Nephron progenitor cell (in vitro differentiated cells): ENCODE measurements at regions not wholly inside any gene's neighbourhood (a gene's known extent, or its start where the extent isn't known, plus 50 kb on each side); places are given as distances from the start of the nearest gene placed in this dataset.

Source experiments
- DNase-seq: peaks from one replicate; pipeline ENCODE4 v3.0.0; 2021
- H3K27ac Mint-ChIP-seq: 2 replicates; pipeline ENCODE4 v1.8.0; 2021; ENCODE audit warnings: mild to moderate bottlenecking, moderate library complexity, mixed read lengths
- H3K27me3 Mint-ChIP-seq: 2 replicates; pipeline ENCODE4 v1.8.0; 2021; ENCODE audit warnings: mild to moderate bottlenecking, low read depth, mixed read lengths; ENCODE audit not compliant: poor library complexity
- H3K36me3 Mint-ChIP-seq: 2 replicates; pipeline ENCODE4 v1.8.0; 2021; ENCODE audit warnings: low read depth, mixed read lengths
- H3K4me1 Mint-ChIP-seq: 2 replicates; pipeline ENCODE4 v1.8.0; 2021; ENCODE audit warnings: mixed read lengths
- H3K4me3 Mint-ChIP-seq: 2 replicates; pipeline ENCODE4 v1.8.0; 2021; ENCODE audit warnings: mild to moderate bottlenecking, moderate library complexity, mixed read lengths
- H3K9me3 Mint-ChIP-seq: 2 replicates; pipeline ENCODE4 v1.8.0; 2021; ENCODE audit warnings: mild to moderate bottlenecking, moderate library complexity, mixed read lengths
- CTCF ChIP-seq: fragments of 200-600 bp; sonication (generic); IDR thresholded peaks from 2 replicates; pipeline ENCODE4 v1.5.0; 2021; ENCODE audit warnings: antibody characterized with exemption

DNA sequence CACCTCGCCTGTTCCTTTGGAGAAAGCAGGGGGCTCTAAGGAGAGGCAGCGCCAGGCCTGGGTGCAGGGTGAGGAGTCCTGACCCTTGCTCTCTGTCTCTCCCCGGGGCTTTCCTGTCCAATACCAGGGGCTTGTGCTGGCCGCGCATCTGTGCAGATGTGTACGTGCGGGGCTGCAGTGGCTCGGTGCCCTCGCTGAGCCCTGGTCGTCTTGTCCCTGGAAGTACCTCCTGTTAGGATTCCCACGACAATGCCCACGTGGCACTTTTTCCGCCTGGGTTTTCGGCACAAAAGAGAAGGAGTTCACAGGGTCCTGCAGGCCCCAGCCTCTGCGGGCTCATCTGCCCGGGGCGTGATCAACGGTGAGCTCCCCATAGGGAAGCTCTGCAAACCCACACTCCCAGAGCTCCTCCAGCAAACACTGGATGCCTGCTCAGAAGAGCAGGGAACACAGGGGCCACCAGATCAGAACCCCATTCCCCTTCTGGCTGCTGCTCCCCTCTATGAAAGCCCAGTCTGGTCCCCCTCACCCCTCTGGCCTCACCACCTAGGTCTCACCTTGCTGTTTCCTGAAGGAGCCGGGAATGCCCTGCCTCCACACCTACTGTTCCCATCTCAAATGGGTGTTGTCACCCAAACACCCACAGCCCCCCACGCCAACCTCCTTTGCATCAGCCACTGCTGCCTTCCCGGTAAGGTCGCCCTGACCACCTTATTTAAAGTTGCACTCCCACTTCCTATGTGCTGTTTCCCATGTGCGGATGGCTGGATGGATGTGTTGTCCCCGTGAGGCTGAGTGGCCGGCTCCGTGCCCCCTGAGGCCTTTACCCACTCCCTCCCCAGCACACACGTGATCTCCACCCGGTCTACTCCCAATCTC lies 62.6 kb upstream of the PRR20G start:
- H3K36me3 Mint-ChIP-seq, result no peaks in the 10 kb centered on the region
- peaks cover 10% of the 10 kb centered on the region for H3K9me3 Mint-ChIP-seq
- H3K4me3 Mint-ChIP-seq, result no peak overlapping the region
- TF ChIP-seq CTCF, result no peak
- DNase-seq, result no peak
- H3K27me3 Mint-ChIP-seq, result peaks cover 37% of the 10 kb centered on the region
- no peak overlapping the region for H3K27ac Mint-ChIP-seq
- H3K4me1 Mint-ChIP-seq, result peaks cover 6% of the 10 kb centered on the region

DNA sequence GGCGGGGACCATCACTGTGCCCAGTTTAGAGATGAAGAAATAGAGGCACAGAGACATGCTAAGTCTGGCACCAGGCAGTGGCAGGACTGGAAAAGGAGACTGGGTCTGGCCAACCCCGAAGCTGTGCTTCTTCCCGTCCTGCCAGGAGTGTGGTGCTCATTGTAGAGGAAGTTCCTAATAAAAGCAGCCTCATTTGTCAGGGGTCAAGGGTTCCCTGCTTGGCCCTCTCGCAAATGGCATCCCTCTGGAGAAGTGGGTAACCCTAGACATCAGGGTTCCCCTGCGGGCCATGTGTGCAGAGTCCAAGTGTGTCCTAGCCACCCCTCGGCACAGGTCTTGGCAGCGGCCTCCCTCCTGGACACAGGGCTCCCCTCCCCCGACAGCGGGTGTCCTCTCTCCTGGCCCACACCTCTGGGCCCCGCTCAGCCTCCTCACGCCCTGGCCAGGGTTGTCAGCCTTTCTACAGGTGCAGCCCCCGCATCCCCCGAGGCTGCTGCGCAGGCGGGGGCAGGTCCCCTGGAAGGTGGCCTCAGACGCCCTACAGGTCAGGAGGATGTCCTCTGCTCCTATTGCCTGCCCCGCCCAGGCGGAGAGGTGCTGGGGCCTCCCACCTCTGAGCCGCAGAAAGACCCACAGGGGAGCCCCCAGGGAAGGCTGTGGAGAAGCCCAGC lies 61.8 kb upstream of the PRR20G start:
- H3K36me3 Mint-ChIP-seq, result no peaks in the 10 kb centered on the region
- no peak for TF ChIP-seq CTCF

DNA sequence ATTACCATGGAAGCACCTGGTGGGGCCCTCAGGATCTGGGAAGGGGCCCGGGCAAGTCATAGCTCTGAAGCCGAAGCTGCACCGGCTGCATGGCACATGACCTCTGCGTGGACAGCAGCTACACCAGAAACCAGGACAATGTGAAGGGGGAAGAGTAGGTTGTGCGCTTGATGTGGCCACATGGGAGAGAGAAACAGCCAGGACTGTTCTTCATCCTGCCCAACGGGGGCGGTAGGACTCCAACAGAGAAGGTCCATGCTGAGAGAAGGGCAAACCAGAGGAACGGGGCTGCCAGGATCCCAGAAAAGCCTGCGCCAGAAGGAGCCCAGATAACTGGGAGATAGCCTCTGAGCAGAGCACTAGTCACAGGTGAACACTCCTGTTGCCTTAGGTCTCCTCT lies 54.9 kb upstream of the PRR20G start:
- no peaks in the 10 kb centered on the region for H3K4me1 Mint-ChIP-seq
- no peak for DNase-seq
- H3K4me3 Mint-ChIP-seq, result no peak overlapping the region
- peaks cover 68% of the 10 kb centered on the region for H3K27me3 Mint-ChIP-seq
- H3K27ac Mint-ChIP-seq, result no peak overlapping the region
- H3K36me3 Mint-ChIP-seq, result no peaks in the 10 kb centered on the region
- peaks cover 3% of the 10 kb centered on the region for H3K9me3 Mint-ChIP-seq
- no peak for TF ChIP-seq CTCF

More for the DNA sequence above, 61.8 kb upstream of the PRR20G start:
- Mint-ChIP-seq H3K4me1 (peaks cover 6% of the 10 kb centered on the region), H3K4me3 (no peak overlapping the region), H3K27ac (no peak overlapping the region), H3K9me3 (peaks cover 4% of the 10 kb centered on the region), H3K27me3 (peaks cover 41% of the 10 kb centered on the region)
- DNase-seq, result no peak

- Mint-ChIP-seq H3K4me1 (no peaks in the 10 kb centered on the region), H3K36me3 (no peaks in the 10 kb centered on the region), H3K27me3 (peaks cover 76% of the 10 kb centered on the region), H3K4me3 (no peak overlapping the region), H3K27ac (no peak overlapping the region), H3K9me3 (peaks cover 13% of the 10 kb centered on the region)
- no peak for TF ChIP-seq CTCF
- no peak for DNase-seq
Observed at GRCh38 chr3:127339928-127340861, 52.3 kb upstream of the PRR20G start.

- Mint-ChIP-seq H3K4me3 (no peak overlapping the region), H3K27me3 (peaks cover 73% of the 10 kb centered on the region)
- TF ChIP-seq CTCF, result no peak
Observed at GRCh38 chr3:127339016-127339415, 51.2 kb upstream of the PRR20G start.

More at GRCh38 chr3:127339016-127339415, 51.2 kb upstream of the PRR20G start:
- H3K4me1 Mint-ChIP-seq, result no peaks in the 10 kb centered on the region
- no peak for DNase-seq
- H3K27ac Mint-ChIP-seq, result no peak overlapping the region
- H3K9me3 Mint-ChIP-seq, result peaks cover 23% of the 10 kb centered on the region
- H3K36me3 Mint-ChIP-seq, result no peaks in the 10 kb centered on the region
